GM21528 (cell line): ENCODE measurements at regions not wholly inside any gene's neighbourhood (a gene's known extent, or its start where the extent isn't known, plus 50 kb on each side); places are given as distances from the start of the nearest gene placed in this dataset.

Experiments
- ATAC-seq: cut with Tn5 transposase; IDR thresholded peaks from one replicate; pipeline ENCODE4 v1.9.1; 2021; ENCODE audit warnings: mild to moderate bottlenecking, moderate library complexity; ENCODE audit not compliant: unreplicated experiment, low FRiP score

GRCh38 chr1:193754732-193755427 lies 568.5 kb upstream of the B3GALT2 start:
- ATAC-seq, result no peak

- ATAC-seq, result no peak
Measured at GRCh38 chr1:193754151-193754550, 567.7 kb upstream of the B3GALT2 start.

GRCh38 chr1:193753038-193753756 lies 566.8 kb upstream of the B3GALT2 start:
- ATAC-seq, result no peak

GRCh38 chr1:193749868-193750267 lies 563.5 kb upstream of the B3GALT2 start:
- no peak for ATAC-seq

- no peak for ATAC-seq
Measured at GRCh38 chr1:193747579-193747978, 561.2 kb upstream of the B3GALT2 start.

- ATAC-seq, result no peak
Measured at GRCh38 chr1:193741228-193741627, 554.8 kb upstream of the B3GALT2 start.

GRCh38 chr1:193740762-193741161 lies 554.3 kb upstream of the B3GALT2 start:
- ATAC-seq, result no peak

- no peak for ATAC-seq
Measured at GRCh38 chr1:193736507-193736906, 550.1 kb upstream of the B3GALT2 start.

GRCh38 chr1:193733674-193734073 lies 547.3 kb upstream of the B3GALT2 start:
- ATAC-seq, result no peak

- no peak for ATAC-seq
Measured at GRCh38 chr1:193730017-193730416, 543.6 kb upstream of the B3GALT2 start.

GRCh38 chr1:193729429-193729828 lies 543.0 kb upstream of the B3GALT2 start:
- no peak for ATAC-seq

GRCh38 chr1:193727850-193728249 lies 541.4 kb upstream of the B3GALT2 start:
- ATAC-seq, result no peak

- no peak for ATAC-seq
Measured at GRCh38 chr1:193726722-193727121, 540.3 kb upstream of the B3GALT2 start.

GRCh38 chr1:193712392-193712791 lies 526.0 kb upstream of the B3GALT2 start:
- ATAC-seq, result no peak

- ATAC-seq, result no peak
Measured at GRCh38 chr1:193709607-193710006, 523.2 kb upstream of the B3GALT2 start.

- ATAC-seq, result no peak
Measured at GRCh38 chr1:193707271-193708021, 521.0 kb upstream of the B3GALT2 start.

GRCh38 chr1:193706766-193707165 lies 520.4 kb upstream of the B3GALT2 start:
- ATAC-seq, result no peak

- no peak for ATAC-seq
Measured at GRCh38 chr1:193705554-193705981, 519.2 kb upstream of the B3GALT2 start.

GRCh38 chr1:193703655-193704054 lies 517.2 kb upstream of the B3GALT2 start:
- no peak for ATAC-seq

GRCh38 chr1:193703121-193703520 lies 516.7 kb upstream of the B3GALT2 start:
- ATAC-seq, result no peak

- no peak for ATAC-seq
Measured at GRCh38 chr1:193701759-193702158, 515.3 kb upstream of the B3GALT2 start.
